GM18507 (cell line): ENCODE measurements at regions not wholly inside any gene's neighbourhood (a gene's known extent, or its start where the extent isn't known, plus 50 kb on each side); places are given as distances from the start of the nearest gene placed in this dataset.

Experiments used
- DNase-seq: peaks from one replicate; pipeline ENCODE4 v3.0.0; 2011; ENCODE audit warnings: low read depth; ENCODE audit not compliant: insufficient read length; ENCODE audit errors: extremely low spot score
- FAIRE-seq: peaks from 2 replicates; lab custom pipeline; 2011; peaks lifted over from hg19 to GRCh38; lab: Jason Lieb, UNC

DNA sequence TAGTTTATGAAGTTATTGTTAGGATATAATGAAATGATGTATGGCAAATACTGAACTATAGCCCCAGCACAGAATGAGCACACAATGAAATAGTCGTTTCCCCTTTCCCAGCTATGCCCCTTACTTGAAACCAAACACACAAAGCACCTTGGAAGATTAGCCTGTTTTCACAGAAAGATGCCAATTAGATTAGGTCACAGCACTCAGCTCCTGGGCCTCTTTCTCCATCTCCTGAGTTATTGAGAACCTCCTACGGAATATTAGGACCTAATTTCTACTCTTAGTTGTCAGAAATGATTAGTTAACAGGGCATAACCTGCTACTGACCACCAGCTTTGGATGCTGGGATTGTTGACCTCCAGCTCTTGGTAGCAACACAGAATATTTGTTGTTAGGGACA, 269.4 kb upstream of the ROPN1 start:
- DNase-seq (no peak), FAIRE-seq (no peak)

DNA sequence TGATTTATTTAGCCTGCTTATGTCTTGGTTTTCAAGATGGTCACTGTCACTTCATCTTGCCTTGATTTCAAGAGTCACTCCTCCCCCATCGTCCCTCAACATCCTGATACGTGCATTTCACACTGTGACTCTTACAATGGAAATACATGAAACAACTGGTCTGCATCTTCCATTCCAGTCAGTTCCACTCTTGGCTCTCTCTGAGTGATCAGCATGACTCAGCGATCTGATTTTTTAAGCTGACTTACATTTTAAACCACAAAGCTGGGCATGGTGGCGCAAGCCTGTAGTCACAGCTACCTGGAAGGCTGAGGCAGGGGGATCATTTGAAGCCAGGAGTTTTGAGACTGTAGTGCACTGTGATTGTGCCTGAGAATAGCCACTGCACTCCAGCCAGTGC, 271.2 kb upstream of the ROPN1 start:
- FAIRE-seq: no peak
- no peak for DNase-seq

GRCh38 chr3:124264346-124264745, 272.4 kb upstream of the ROPN1 start:
- FAIRE-seq (no peak), DNase-seq (no peak)

- no peak for DNase-seq
Observed at GRCh38 chr3:124266487-124266886, 274.6 kb upstream of the ROPN1 start.

GRCh38 chr3:124267406-124267805, 275.5 kb upstream of the ROPN1 start:
- DNase-seq (no peak), FAIRE-seq (no peak)

More at GRCh38 chr3:124266487-124266886, 274.6 kb upstream of the ROPN1 start:
- no peak for FAIRE-seq

DNA sequence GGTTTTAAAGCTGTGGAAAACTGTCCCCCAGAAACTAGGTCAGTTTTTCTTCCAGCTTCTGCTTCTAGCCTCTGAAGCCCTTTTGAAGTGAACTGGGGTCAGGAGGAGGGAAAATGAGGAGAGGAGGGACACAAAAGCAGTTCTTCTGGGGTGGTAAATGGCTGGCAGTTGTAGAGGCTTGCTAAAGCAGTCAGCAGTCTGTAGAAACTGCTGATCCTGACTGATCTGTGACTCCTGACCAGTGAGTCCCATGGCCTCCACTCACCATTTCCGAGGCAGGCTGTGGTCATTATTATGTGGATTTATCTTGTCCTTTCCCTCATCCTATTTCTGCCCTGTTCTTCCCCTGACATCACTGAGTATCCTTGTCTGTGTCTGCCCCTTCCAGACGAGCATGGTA, 276.4 kb upstream of the ROPN1 start:
- DNase-seq (no peak), FAIRE-seq (no peak)

DNA sequence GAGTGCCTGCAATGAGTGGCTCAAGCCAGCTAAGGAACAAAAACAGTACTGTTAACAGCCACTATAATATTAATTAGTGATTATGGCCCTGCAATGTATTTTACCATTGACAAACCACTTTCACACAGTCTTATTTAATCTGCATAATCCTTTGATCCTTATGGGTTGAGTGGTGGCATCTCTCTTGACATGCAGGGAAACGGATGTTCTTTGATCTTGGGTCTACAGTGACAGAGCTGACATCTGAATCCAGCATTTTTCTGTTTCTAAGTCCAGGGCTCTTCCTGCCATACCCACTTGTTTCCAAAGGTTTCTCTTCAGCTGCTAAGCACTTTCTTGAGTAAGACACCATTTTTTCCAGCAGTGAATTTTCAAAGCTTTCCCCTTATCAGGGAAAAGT, 277.7 kb upstream of the ROPN1 start:
- DNase-seq (no peak), FAIRE-seq (no peak)

DNA sequence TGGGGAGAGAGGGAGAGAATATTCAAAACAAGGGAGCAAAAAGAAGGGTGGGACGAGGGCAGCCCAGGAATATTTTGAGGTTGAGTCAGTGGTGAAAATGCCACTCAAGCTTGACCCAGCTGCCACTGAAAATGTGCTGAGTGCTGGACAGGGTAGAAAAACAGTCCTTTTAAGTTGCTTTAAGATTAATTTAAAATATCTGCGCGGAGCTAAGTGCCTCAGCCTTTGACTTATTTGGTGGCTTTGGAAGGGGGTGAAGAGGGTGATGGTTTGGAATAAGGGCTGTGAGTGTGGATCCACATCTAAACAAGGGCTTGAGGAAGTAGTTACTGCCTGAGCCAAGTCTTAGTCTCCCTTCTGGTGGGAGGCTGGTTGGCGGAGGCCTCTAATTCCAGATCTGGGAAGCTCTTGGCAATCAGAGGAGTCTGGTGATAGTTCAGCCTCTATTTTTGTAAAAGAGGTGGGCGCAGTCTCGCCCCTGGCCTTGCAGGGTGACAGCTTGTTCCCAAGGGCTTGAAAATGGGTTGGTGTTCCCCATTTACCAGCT, 280.8 kb upstream of the ROPN1 start:
- DNase-seq (no peak), FAIRE-seq (no peak)

GRCh38 chr3:124273651-124274050, 281.7 kb upstream of the ROPN1 start:
- FAIRE-seq: no peak

GRCh38 chr3:124274051-124274450, 282.1 kb upstream of the ROPN1 start:
- no peak for FAIRE-seq

More at GRCh38 chr3:124273651-124274050, 281.7 kb upstream of the ROPN1 start:
- no peak for DNase-seq

GRCh38 chr3:124275412-124275811, 283.5 kb upstream of the ROPN1 start:
- DNase-seq (no peak), FAIRE-seq (no peak)

More at GRCh38 chr3:124274051-124274450, 282.1 kb upstream of the ROPN1 start:
- DNase-seq: no peak

DNA sequence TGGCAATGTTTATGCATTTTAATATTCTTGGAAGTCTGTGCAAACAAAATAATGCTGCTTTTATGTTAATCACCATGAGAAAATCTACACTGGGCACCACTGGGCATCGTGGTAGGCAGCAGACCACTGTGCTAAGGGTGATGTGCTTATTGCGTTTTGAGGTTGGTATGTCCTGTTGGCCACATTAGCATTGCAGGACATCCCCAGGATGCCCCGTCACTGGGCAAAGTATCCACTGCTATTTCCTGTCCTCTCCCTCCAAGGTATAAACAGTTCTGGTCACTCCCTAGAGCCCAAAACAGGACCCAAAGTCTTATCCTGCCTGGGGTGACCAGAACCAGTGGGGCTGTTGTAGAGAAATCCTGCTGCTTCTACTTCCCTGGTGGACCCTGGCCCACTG, 284.2 kb upstream of the ROPN1 start:
- FAIRE-seq (no peak), DNase-seq (no peak)

DNA sequence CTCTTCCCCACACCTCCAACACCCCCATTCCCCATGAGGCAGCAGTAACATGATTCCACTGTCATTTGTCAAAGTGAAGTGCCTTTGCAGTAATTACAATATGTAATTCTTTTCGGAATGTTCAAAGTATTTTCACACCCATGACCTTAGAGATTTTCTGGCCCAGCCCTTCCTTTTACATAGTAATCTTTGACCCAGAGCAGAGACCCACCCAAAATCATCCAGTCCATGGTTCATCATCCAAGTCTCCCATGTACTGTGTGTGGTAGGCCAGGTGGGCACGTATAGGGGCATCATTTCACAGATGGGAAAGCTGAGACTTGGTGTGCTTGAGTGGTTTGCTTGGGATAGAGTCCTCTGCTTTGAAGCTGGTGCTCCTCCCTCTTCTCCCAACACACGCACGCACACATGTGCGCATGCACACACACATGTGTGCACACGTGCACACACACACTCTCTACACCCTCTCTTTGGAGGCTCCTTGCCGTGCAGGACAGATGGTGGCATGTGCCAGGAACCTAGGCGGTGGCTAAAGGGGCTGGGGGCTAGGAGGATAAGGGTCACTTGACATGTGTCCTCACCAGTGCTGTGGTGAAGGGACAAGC, 284.7 kb upstream of the ROPN1 start:
- no peak for FAIRE-seq
- DNase-seq: no peak

DNA sequence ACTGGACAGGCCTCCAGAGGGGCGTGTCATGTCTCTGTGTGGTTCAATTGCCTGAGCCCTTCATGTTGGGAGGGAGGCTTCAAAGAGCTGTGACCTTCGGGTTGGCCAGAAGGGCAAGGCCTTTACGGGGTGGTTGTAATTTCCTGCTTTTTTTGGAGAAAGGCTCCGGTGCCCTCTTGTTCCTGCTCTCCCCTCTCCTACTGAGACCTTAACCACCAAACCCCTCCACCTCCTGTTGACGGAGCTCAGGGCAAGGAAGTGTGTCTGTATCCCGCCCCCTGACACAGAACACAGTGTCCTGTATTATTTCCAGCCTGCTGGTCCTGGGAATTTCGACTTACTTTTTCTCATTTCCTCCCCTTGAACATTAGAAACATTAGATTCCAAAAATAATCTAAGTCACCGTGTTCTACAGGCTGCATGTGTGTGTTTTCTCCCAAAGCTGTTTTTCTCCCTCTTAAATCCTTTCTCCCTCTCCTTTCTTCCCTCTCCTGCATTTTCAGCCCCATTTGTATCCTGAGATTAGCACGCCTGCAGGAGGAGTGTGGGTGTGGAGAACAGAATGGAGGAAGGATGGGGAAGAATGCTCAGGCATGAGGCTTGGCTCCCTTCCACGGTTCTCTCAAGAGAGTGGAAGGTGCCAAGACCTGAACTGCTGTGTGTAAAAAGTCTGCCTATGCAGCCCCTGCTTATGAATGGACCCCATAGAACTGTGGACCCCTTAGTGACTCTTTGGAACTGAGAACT, 285.4 kb upstream of the ROPN1 start:
- no peak for FAIRE-seq
- no peak for DNase-seq

DNA sequence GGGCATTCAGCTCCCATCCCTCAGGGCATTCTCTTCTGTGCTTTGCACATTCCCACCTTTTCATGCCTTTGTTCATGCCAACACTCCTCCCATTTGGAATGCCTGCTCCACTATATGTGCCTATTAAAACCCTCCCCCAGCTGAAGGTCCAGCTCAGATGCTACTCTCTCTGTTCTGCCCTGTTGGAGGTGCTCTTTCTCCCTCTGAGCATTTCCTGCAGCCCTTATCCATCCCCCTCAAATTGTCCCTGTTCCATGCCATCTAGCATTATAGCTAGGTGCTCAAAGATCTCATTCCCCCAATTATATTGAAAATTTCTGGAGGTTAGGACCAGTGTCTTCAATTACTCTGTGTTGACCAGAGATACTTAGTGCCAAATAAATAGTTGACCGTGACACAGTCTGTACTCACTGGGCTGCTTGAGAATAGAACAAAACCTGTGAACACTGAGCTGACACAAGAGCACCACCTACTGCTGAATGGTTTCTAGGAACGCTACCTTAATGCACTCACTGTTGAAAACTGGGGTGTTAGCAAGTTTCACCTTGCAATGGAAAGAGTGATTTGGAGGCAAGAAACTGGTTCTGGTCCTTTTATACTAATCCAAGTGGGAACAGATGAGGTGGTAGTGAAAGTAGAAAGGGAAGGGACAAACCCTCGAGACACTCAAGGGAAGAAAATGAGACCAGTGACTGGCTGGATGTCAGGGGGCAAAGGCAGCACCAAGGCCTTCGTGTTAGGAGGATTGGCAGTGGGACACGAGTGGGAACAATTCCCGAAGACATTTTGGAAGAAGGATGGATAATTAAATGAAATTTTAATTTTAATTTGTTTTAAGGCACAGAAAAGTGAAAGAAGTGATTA, 289.8 kb upstream of the ROPN1 start:
- DNase-seq (no peak), FAIRE-seq (peak; percentile 68)

GRCh38 chr3:124282751-124283651, 291.1 kb upstream of the ROPN1 start:
- no peak for DNase-seq

DNA sequence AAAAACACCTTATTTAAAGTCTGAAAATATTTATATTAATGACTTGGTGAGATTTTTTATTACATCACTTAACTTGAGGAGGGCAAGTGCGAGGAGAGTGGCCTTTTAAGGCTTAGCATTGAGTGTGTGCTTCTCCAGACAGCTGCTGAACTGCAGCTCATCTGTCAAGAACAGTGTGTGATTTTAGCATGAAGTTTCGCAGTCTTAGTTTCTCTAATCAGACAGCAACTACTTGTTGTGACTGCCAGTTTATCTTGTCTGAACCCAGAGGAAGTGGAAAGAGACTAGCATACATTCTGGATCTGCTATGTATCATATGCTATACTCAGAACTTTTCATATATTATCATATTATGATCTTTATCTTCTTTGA, 291.7 kb upstream of the ROPN1 start:
- DNase-seq (no peak), FAIRE-seq (no peak)

More at GRCh38 chr3:124282751-124283651, 291.1 kb upstream of the ROPN1 start:
- no peak for FAIRE-seq

- DNase-seq (no peak), FAIRE-seq (no peak)
Observed at GRCh38 chr3:124288996-124289395, 297.1 kb upstream of the ROPN1 start.

DNA sequence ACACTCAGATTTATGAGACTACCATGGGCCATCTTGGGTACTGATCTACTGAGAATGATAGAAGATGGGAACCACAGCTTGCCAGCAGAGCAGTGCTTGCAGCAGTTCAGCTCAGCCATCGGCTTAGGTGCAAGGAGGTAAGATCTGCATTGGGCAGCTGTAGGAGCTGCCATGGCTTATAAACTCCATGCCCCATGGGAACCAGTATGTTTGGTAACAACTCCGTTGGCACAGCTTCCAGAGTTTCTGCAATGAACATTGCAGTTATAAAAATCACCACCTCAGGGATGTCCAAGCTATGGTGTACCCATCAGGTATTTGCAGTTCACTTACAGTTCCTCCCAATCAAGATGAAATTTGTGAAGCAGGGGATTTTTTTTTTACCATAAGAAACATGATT, 299.1 kb upstream of the ROPN1 start:
- FAIRE-seq (no peak), DNase-seq (no peak)
